Upper lobe of left lung (tissue), 4 donors: ENCODE measurements at regions not wholly inside any gene's neighbourhood (a gene's known extent, or its start where the extent isn't known, plus 50 kb on each side); places are given as distances from the start of the nearest gene placed in this dataset.

ENCODE experiments used
- POLR2A ChIP-seq, 4 donors: fragments of 450-650 bp; IDR thresholded peaks; one replicate each; pipeline ENCODE4 v1.5.1; 2016 to 2017; ENCODE audit warnings: antibody characterized with exemption in 4 of 4, mild to moderate bottlenecking in 2 of 4
- TF ChIP-seq, protein P1 (sequence below), 6 experiments: fragments of 450-650 bp in 4 of 6; fragments of 200-600 bp in 2 of 6; sonication (generic) in 2 of 6; IDR thresholded peaks; one replicate each; pipeline ENCODE4 v1.5.1; 2016 to 2019; ENCODE audit warnings: antibody characterized with exemption in 6 of 6

DNA sequence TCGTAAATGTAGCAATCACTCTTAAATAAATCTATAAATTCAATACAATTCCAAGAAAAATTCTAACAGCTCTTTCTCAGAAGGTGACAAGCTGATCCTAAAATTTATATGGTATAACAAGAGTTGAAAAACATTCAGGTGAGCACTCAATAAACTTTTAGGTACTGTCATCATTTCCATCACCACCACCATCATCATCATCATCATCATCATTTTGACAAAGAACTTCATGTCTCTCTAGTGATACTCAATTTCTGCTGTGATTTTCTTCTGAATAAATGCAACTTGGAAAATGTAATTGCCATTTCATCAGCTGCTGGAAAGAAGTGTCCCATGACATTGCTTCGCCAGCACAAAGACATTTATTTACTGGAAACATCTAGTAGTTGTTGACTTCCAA, 222.9 kb upstream of the IRX5 start:
- no peak for TF ChIP-seq POLR2A (IDR thresholded peaks at IDR 0.05)
- TF ChIP-seq, protein P1, sequence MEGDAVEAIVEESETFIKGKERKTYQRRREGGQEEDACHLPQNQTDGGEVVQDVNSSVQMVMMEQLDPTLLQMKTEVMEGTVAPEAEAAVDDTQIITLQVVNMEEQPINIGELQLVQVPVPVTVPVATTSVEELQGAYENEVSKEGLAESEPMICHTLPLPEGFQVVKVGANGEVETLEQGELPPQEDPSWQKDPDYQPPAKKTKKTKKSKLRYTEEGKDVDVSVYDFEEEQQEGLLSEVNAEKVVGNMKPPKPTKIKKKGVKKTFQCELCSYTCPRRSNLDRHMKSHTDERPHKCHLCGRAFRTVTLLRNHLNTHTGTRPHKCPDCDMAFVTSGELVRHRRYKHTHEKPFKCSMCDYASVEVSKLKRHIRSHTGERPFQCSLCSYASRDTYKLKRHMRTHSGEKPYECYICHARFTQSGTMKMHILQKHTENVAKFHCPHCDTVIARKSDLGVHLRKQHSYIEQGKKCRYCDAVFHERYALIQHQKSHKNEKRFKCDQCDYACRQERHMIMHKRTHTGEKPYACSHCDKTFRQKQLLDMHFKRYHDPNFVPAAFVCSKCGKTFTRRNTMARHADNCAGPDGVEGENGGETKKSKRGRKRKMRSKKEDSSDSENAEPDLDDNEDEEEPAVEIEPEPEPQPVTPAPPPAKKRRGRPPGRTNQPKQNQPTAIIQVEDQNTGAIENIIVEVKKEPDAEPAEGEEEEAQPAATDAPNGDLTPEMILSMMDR (IDR thresholded peaks at IDR 0.05) = no peak
